Left renal cortex interstitium (tissue), 4 donors: ENCODE measurements at regions not wholly inside any gene's neighbourhood (a gene's known extent, or its start where the extent isn't known, plus 50 kb on each side); places are given as distances from the start of the nearest gene placed in this dataset.

ENCODE experiments used
- DNase-seq, 4 donors: peaks; one replicate each; pipeline ENCODE4 v3.0.0-alpha.2; 2013; ENCODE audit warnings: low read depth in 4 of 4, low spot score in 2 of 4, missing footprints in 1 of 4

DNA sequence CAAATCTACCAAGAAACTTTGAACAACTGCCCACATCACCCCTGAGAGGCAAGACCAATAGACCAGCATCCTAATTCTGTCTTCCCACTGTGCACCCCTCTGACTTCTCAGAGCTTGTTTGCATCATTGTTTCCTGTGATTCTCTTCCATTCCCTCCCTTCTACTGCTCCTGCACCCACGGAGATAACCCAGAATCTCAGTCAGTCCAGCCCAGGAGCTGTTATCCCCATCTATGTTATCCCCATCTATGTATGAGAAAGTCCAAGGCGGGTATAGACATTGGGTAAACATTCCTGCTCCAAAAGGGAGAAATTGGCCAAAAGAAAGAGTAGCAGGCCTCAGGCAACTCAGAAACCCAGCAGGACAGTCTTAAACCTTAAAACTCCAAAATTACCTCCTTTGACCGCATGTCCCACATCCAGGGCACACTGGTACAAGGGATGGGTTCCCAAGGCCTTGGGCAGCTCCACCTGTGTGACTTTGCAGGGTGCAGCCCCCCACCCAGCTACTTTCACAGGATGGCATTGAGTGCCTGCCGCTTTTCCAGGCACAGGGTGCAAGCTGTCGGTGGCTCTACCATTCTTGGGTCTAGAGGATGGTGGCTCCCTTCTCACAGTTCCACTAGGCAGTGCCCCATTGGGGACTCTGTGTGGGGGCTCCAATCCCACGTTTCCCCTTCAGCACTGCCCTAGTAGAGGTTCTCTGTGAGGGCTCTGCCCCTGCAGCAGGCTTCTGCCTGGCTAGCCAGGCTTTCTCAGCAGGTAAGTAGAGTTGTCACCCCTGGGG is 414.8 kb downstream of the NPHP4 start:
- DNase-seq = no peak

DNA sequence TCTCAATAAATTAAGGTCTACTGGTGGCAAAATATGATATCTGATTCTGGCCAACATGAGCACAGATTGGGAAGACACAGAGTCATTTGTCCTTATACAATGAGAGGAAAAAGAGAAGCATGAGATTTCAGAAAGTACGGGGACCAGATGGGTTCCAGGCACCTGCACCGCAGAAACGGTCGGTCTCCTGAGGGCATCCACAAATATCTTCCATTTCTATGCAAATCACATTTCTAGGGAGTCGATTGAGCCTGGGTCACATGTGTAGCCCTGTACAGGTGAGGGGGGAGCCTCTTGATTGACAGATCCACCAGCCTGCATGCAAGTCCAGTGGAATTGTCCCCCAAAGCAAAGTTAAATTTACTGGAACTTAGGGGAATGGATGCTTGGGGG is 415.6 kb downstream of the NPHP4 start:
- DNase-seq = no peak

DNA sequence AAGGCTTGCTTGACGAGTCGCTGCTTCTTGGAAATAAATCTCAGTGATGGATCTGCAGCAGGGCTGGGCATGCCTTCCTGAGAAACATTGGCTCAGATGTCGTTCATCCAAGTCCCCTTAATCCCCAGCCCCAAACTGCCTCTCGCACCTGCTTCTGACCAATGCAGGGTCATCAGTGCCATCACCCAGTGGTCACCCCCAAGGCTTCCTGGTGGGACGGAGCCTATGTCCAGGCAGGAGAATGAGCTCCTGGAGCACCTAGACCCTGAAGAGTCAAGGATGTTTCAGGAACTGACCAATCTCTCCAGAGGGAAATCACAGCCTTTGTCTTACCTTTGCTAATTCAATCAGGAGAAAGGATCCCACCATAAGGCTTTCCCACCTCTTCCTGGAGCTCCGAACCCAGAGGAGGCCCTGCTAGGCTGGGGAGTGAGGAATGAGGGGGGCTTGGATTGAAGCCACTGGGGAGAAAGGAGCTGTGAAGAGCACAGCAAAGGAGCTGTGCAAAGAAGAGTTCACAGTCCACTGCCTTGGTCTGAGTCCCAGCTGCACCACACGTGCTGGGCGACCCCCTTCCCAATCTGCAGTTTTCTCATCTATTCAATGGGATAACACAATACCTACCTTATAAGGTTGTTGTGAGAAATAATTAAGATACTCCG is 416.1 kb downstream of the NPHP4 start:
- DNase-seq = no peak

DNA sequence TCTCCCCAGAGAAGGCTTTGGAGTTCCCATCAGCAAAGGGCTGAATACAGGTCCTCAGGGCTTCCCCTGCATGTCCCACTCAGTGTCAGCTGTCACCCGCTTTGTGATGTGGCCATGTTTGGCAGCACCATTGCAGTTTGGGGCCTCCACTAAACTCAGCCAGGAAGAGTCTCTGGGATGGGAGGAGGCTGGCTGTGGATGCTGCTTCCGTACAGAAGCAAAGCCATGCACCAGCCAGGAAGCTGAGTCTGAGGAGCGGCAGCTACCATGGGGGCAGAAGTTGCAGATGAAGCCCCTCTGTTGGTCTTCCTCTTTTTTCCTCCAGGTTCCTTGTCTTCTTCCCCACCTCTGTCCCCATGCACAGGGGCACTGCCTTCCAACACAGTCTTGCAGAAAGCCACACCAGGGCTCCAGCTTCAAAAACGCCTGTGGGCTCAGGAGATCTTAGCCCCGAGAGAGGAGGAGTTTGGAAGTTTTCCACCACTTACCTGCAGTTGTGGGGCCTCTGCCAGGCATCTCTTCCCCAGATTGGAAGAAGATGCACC is 416.8 kb downstream of the NPHP4 start:
- DNase-seq = no peak

DNA sequence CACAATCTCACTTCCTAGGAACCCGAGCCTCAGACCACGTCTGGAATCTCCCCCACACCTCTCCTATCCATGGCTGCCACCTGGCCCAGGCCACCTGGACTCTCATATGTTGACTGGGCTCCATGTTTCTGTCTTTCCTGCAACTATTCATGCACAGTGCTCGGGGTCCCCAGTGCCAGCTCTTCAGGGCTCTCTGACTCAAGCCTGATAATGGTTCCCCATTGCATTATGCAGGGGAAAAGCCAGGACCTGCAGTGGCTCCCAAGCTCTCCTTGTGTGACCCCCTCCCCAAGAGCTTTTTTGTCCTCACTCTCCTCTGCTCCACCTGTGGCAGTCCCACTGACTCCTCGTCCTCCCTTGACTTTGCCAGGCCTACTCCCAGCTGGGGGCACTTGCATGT is 417.6 kb downstream of the NPHP4 start:
- DNase-seq = no peak

DNA sequence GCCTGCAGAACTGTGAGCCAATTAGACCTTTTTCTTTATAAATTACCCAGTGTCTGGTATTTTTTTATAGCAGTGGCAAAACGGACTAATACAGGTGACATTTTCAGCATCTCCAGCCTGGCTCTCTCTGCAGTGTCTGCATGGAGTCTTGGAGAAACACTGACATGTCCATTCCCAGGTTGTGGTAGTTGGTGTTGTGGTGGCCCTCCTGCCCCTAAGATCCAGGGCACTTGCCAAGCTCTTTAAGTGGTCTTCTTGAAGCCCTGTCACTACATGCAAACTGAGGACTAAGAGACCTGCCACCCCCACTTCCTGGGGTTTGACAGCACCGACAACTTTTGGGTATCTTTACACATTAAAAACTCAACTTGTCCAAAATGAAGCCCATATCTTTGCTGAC is 419.4 kb downstream of the NPHP4 start:
- DNase-seq = no peak

DNA sequence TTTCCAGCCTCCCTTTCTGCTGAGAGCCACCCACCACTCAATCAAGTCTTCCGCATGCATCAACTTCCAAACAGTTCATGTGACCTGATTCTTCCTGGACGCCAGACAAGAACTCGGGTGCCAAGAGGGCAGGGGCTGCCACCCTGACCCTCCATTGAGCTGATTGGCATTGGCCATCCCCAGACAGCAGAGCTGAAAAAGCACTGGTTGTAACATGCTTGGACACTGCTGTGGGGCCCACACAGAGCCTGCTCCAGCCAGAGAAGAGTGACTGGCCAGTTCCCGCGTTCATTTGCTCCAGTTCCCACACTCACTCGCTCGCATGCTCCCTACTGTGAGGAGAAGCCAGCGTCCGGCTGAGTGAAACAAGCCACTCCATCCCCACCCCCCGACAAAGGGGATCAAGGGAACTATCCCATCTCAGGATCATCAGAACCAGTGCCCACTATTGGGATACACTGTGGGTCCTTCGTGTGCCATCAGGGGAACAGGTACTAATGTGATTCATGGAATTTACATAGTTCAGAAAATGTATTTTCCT is 420.3 kb downstream of the NPHP4 start:
- DNase-seq = no peak

DNA sequence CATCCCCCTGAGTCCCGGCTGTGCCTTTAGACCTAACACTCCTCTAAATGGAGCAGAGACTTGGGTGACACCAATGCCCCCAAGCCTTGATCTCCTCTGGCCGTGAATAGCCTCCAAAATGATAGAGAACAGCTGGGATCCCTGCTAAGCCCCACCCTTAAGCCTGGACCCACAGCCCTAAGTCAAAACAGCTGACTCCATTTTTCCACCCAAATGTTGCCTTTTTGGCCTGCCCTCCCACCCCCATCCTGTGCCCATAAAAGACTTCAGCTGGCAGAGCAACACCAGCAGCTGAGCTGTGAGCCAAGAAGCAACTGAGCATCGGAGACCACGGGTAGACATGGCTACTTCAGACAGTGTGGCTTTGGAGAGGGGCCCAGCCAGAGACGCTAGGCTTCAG is 420.8 kb downstream of the NPHP4 start:
- DNase-seq = no peak

DNA sequence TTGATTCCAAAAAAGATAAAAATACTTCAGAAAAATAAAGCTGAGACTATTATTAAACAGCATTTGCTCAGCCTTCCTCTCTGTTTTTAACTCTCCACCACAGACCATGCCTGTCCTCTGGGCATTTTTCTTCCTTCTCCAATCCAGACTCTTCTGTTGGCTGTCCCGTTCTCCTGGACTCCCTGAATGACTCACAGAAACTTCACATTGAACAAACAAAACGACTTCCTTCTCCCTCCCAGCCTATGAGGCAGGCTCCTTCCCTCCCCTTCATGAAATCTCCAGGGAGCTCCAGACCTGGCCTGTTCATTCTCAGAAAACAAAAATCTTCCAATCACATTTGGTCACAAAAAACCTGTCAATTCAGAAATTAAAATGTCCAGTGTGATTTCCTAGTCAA is 421.3 kb downstream of the NPHP4 start:
- no peak for DNase-seq

DNA sequence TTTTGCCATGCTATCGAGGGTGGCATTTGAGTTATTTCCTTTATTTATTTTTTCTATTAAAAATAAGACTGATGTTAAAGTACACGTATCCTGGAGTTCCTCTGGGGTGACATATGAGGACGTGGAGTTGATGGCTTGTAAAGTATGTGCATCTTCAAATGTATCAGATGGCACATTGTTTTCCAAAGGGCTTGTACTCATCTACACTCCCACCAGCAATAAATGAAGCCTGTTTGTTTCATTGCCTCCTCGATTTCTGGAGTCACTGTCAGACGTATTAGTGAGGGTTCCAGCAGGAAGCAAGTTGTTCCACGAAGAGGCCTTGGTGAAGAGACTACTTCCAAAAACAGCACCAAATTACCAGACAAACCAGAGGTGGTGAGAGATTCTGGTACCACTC is 423.9 kb downstream of the NPHP4 start:
- DNase-seq = peak in 1 of 4 donors; percentile 11

DNA sequence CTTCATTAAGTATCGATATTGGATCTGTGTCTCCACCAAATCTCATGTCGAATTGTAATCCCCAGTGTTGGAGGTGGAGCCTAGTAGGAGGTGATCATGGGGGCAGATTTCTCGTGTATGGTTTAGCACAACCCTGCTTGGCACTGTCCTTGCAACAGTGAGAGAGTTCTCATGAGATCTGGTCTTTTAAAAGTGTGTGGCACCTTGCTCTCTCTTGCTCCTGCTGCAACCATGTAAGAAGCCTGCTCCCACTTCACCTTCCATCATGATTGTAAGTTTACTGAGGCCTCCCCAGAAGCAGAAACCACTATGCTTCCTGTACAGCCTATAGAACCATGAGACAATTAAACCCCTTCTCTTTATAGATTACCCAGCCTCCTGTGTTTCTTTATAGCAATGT is 424.4 kb downstream of the NPHP4 start:
- no peak for DNase-seq

DNA sequence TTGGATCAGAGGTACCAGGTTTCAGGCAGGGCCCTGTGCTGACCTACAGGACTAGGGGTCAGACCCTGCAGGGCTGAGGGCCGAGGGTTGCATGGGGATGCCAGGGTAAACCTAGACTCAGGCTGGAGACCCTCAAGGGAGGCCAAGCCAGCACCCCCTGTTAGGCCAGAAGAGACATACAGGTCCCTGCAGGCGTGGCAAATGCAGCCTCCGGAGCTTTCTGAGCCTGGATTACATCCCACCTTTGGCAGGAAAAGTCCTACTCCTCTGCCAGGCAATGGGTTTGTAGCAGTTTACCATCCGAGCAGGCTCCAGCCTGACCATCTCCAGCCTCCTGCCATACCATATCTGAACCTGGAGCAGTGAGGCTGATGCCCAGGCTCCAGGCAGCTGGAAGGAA is 425.3 kb downstream of the NPHP4 start:
- no peak for DNase-seq

DNA sequence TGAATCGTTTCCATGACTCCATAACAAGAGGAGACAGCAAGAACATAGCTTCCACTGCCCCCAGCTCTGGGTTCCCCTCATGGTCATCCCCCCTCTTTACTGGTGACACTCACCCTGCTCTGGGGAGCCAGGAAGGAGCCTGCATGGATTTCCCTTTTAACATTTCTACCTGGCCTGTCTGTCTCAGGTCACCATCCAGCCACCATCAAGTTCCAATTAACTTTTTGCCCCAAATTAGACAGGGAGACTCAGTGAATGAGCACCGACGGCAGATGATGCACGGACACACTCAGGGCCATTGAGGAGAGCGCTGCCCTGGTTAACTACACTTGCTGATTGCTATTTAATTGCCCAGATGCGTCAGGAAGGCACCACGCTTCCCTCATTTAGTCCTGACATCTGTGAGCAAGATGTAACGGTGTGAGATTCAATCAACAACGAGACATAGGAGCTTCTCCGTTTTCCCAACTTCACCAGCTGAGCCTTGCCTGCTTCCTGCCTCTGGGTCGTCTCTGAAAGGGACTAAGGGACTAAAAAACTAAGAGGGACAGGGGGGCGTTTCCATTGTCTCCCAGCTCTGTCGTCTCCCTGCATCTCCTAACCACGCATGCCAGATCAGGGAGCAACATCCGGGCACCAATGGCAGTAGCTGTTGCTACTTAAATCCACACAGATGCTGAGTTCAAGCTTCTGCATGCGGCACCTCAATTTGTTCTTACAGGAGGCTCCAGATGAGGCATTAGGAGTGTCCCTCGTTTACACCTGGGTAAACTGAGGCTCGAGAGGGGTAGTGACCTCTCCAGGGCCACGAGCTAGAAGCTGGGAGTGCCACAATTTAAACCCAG is 426.7 kb downstream of the NPHP4 start:
- no peak for DNase-seq

DNA sequence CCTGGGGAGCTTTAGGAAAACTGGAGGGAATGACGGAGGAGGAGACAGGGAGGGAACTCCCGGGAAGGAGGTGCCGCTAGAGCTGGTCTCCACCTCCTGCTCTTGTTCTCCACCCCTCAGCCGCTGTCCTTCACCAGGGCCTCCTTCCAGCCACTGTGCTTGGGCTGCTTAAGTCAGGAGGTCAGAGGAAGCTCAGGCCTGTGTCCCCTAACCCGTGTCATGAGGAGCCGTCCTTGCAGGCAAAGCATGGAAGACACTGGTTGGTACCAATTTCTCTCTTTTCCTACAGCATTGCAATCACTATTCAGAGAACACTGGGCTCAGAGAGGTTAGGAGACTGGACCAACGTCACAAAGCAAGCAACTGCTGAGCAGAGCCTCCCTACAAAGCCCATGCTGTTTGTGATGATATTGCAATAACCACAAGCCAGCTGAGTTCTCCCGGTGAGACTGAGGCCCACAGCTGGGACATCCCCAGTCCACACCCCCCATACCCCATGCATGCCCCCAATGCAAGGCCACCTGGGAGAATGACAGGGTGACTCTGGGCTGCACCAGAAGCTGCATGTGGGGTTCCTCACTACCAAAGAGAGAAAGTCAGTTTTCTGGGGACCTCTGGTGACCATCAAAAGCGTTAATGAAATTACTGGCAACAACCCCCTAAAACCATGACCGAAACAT is 427.5 kb downstream of the NPHP4 start:
- no peak for DNase-seq

DNA sequence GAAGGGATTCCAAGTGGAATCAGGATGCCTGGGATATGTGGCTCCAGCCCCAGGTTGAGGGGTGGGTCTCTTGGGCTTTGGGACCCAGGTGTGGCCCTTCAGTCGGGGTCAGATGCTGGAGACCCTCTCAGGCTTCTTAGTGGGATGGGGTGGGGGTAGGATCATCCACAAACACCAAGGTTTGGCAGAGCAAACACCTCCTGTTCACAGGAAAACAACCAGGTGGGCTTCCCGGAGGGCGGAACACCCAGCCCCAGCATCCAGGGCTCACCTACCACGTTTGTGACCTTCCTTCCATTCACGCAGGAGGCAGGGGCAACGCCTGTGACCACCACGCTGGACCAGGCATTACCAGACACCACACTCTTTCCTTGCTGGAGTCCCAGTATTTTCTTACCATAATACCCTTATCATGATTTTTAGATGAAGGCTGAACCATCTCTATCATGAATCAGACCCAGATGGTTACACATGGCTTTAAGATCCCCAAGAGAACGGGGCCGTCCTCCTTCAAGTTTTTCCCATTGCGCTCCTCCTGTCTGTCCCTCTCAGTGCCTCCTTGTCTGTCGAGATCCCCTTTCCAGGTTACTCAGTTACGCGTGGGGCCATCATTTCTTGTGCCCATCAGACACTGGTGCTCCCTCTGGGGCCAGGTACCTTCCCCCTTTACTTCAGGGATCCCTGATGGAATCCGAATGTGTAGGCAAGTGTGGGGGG is 428.2 kb downstream of the NPHP4 start:
- DNase-seq = no peak

DNA sequence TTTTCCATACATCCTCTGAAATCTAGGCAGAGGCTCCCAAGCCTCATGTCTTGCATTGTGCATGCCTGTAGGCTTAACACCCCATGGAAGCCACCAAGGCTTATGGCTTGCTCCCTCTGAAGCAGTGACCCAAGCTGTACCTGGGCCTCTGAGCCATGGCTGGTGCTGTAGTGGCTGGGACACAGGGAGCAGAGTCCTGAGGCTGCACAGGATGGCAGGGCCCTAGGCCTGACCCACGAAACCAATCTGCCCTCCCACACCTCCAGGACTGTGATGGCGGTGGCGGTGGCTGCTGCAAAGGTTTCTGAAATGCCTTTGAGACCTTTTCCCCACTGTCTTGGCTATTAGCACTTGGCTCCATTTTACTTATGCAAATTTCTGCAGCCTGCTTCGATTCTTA is 429.5 kb downstream of the NPHP4 start:
- DNase-seq = no peak

DNA sequence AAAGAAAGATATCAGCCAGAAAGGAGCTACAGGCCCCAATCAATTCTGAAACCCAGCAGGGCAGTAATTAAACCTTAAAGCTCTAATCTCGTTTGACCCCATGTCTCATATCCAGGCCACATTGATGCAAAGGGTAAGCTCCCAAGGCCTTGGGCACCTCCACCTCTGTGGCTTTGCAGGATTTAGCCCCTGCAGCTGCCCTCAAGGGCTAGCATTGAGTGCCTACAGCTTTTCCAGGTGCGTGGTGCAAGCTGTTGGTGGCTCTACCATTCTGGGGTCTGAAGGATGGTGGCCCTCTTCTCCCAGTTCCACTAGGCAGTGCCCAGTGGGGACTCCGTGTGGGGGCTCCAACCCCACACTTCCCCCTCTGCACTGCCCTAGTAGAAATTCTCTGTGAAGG is 429.9 kb downstream of the NPHP4 start:
- no peak for DNase-seq

DNA sequence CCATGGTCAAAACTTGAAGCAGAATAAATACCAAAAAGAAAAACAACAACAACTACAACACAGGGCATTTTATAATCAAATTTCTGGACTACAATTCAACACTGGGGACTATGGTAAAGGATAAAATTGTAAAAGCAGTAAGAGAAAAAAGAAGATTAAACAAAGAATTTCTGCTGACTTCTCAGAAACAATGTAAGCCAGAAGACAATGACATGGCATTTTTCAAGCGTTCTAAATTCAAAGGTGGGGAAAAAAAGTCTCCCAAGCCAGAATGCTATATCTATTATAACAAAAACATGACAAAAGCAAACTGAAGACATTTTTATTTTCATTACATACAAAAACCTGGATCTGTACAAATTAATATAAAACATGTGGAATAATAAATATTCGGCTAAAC is 433.1 kb downstream of the NPHP4 start:
- no peak for DNase-seq

DNA sequence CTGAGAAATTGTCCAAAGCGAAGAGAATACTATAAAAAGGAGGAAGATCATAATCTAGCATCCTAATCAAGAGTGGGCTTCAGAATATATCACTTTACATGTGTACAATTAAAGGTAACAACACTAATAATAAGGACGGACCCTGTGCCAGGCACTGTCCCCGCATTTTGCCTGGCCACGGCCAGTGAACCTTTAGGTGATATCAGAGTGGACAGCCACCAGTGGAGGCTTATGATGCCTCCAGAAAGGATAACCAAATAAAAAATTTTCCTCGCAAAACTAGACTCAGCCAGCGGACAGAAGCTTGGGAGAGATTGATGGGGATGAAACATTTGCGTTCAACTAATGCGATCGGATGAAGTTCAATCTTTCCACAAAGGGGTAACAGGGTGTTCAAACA is 436.4 kb downstream of the NPHP4 start:
- no peak for DNase-seq

DNA sequence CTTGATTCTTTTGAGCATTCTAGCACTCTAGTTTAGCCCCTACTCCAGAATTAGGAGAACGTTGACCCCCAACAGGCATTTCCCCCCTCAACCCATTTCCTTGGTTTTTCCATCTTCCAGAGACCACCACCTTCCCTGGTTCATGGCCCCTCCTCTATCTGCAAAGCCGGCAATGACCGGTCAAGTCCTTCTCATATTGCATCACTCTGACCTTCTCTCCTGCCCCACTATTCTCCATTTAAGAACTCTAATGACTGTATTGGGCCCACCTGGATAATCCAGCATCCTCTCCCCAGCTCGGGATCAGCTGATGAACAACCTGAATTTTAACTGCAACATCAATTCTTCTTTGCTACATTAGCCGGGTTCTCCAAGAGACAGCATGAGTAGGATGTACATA is 437.4 kb downstream of the NPHP4 start:
- DNase-seq = no peak
